ENCODE measurements at regions not wholly inside any gene's neighbourhood (a gene's known extent, or its start where the extent isn't known, plus 50 kb on each side); places are given as distances from the start of the nearest gene placed in this dataset.

DNA sequence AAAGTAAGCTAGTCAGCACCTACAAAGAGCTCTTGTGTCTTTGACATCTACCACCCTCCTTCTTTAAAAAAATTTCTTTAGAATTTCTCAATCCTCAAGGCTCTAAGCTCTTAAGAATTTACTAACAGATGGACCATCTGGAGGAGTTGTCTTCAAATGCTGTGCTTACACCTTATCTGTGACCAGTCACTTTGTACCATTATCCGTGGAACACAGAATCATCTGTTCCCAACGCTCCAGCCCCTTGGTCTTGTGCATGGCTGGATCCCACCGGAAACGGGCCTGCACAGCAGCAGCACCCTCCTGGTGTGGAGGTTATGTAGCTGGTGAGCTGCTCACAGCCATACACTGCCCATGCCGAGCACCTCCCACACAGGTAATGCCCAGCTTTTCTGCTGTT is 89.0 kb downstream of the TBX19 start:
- ATAC-seq, result no peak
- H3K79me2 ChIP-seq (ENCODE audit: insufficient read depth, low read length), result peaks cover 55% of the 10 kb centered on the region
- BruUV-seq (replicated peaks), result no TSS peak
- no peaks in the 10 kb centered on the region for H3K27me3 ChIP-seq (ENCODE audit: control insufficient read depth in 1 of 2, insufficient read depth in 2 of 2, low read length in 2 of 2)
- H3K4me1 ChIP-seq (ENCODE audit: insufficient read depth, low read length), result peaks cover 37% of the 10 kb centered on the region
- H2AFZ ChIP-seq (ENCODE audit: low read length), result no peak overlapping the region
- no peak overlapping the region for H3K4me2 ChIP-seq (ENCODE audit: low read depth, low read length)
- intact Hi-C loops (cut with micrococcal nuclease; ENCODE audit: unreplicated experiment) (no loop called here), in situ Hi-C loops (cut with HindIII; ENCODE audit: extremely low pct_ligation_motif_present, low pct_unique_long_range_greater_than_20kb) (no loop called here)
- H4K20me1 ChIP-seq (ENCODE audit: insufficient read depth, low read length), result peaks cover 10% of the 10 kb centered on the region
- DNase-seq (ENCODE audit: low spot score), result no peak
- H3K27ac ChIP-seq (ENCODE audit: extremely low read length, insufficient read depth, low read length), result no peak overlapping the region
- H3K4me3 ChIP-seq (replicated peaks in 1 of 3; ENCODE audit: insufficient read depth in 1 of 3, low read depth in 2 of 3, low read length in 3 of 3), result no peak overlapping the region
- no peak for FAIRE-seq
- H3K9me3 ChIP-seq (ENCODE audit: low read length), result no peaks in the 10 kb centered on the region
- H3K9ac ChIP-seq (ENCODE audit: insufficient read depth, low read depth, low read length), result no peak overlapping the region
- ChIA-PET CTCF (ENCODE audit: low intra/inter-chr PET ratio, low total read pairs) (no interaction called here), POLR2A (no interaction called here)
- WGBS (ENCODE audit: low lambda C conversion rate), result 96% methylated on average over 5 of the region's 5 CpGs
- peaks cover 6 to 12% of the 10 kb centered on the region in 2 experiments; a peak in 2 of 5 replicates for H3K36me3 ChIP-seq (replicated peaks in 1 of 2; ENCODE audit: control insufficient read depth in 1 of 2, insufficient read depth in 2 of 2, low read length in 2 of 2)
- TF ChIP-seq ZNF260 (CRISPR knock-in tag; IDR thresholded peaks at IDR 0.05; ENCODE audit: borderline replicate concordance, low read depth) (no peak), U2AF1 (optimal IDR thresholded peaks at IDR 0.05; ENCODE audit: low read depth, low read length) (no peak), MXI1 (IDR thresholded peaks at IDR 0.05; ENCODE audit: borderline replicate concordance, low read depth, low read length) (no peak), E2F2 (CRISPR knock-in tag; IDR thresholded peaks at IDR 0.05; ENCODE audit: borderline replicate concordance) (no peak), CBX1 (IDR thresholded peaks at IDR 0.05; ENCODE audit: low read depth) (no peak), STAG1 (CRISPR knock-in tag; IDR thresholded peaks at IDR 0.05) (no peak), PTBP1 (IDR thresholded peaks at IDR 0.05; ENCODE audit: low read depth, low read length, poor library complexity, severe bottlenecking) (no peak), AGO1 (IDR thresholded peaks at IDR 0.05; ENCODE audit: low read depth, low read length, poor library complexity, severe bottlenecking) (no peak), TAF15 (IDR thresholded peaks at IDR 0.05; ENCODE audit: low read depth, low read length, poor library complexity, severe bottlenecking) (no peak), FOXP1 (IDR thresholded peaks at IDR 0.05) (no peak), FOXP1 (CRISPR knock-in tag; IDR thresholded peaks at IDR 0.05) (no peak), ZSCAN9 (CRISPR knock-in tag; IDR thresholded peaks at IDR 0.05; ENCODE audit: borderline replicate concordance) (no peak), RXRA (CRISPR knock-in tag; IDR thresholded peaks at IDR 0.05) (no peak)
- TF ChIP-seq, protein P1, sequence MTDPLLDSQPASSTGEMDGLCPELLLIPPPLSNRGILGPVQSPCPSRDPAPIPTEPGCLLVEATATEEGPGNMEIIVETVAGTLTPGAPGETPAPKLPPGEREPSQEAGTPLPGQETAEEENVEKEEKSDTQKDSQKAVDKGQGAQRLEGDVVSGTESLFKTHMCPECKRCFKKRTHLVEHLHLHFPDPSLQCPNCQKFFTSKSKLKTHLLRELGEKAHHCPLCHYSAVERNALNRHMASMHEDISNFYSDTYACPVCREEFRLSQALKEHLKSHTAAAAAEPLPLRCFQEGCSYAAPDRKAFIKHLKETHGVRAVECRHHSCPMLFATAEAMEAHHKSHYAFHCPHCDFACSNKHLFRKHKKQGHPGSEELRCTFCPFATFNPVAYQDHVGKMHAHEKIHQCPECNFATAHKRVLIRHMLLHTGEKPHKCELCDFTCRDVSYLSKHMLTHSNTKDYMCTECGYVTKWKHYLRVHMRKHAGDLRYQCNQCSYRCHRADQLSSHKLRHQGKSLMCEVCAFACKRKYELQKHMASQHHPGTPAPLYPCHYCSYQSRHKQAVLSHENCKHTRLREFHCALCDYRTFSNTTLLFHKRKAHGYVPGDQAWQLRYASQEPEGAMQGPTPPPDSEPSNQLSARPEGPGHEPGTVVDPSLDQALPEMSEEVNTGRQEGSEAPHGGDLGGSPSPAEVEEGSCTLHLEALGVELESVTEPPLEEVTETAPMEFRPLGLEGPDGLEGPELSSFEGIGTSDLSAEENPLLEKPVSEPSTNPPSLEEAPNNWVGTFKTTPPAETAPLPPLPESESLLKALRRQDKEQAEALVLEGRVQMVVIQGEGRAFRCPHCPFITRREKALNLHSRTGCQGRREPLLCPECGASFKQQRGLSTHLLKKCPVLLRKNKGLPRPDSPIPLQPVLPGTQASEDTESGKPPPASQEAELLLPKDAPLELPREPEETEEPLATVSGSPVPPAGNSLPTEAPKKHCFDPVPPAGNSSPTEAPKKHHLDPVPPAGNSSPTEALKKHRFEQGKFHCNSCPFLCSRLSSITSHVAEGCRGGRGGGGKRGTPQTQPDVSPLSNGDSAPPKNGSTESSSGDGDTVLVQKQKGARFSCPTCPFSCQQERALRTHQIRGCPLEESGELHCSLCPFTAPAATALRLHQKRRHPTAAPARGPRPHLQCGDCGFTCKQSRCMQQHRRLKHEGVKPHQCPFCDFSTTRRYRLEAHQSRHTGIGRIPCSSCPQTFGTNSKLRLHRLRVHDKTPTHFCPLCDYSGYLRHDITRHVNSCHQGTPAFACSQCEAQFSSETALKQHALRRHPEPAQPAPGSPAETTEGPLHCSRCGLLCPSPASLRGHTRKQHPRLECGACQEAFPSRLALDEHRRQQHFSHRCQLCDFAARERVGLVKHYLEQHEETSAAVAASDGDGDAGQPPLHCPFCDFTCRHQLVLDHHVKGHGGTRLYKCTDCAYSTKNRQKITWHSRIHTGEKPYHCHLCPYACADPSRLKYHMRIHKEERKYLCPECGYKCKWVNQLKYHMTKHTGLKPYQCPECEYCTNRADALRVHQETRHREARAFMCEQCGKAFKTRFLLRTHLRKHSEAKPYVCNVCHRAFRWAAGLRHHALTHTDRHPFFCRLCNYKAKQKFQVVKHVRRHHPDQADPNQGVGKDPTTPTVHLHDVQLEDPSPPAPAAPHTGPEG (CRISPR knock-in tag; IDR thresholded peaks at IDR 0.05), result no peak
- TF ChIP-seq, protein P2, sequence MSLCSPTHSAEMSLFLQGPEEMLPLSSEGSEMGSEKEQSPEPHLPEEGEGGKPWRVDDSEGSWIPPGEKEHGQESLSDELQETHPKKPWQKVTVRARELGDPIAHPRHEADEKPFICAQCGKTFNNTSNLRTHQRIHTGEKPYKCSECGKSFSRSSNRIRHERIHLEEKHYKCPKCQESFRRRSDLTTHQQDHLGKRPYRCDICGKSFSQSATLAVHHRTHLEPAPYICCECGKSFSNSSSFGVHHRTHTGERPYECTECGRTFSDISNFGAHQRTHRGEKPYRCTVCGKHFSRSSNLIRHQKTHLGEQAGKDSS (CRISPR knock-in tag; IDR thresholded peaks at IDR 0.05; ENCODE audit: borderline replicate concordance, low read depth), result no peak
